Caco-2 (cell line): ENCODE measurements at regions not wholly inside any gene's neighbourhood (a gene's known extent, or its start where the extent isn't known, plus 50 kb on each side); places are given as distances from the start of the nearest gene placed in this dataset.

Experiments used
- BruUV-seq: library from RNA; stranded (reverse); fragments of 400-500 nt; replicated peaks from 2 replicates; lab custom pipeline; 2021; lab: Mats Ljungman, UMichigan
- CTCF ChIA-PET: fragments of 300-600 bp; sonication (Branson Sonifier 250); formaldehyde crosslinking; loops from one replicate; lab custom pipeline; 2022; ENCODE audit warnings: antibody characterized with exemption; lab: Charles Lee
- POLR2A ChIA-PET: fragments of 300-600 bp; sonication (Branson Sonifier 250); formaldehyde crosslinking; loops from one replicate; lab custom pipeline; 2022; ENCODE audit warnings: antibody characterized with exemption; lab: Charles Lee
- DNase-seq, 2 experiments: peaks; one replicate each; pipeline versions ENCODE4 v3.0.0 to v3.0.0-alpha.2; 2020 to 2022
- H3K27me3 ChIP-seq: replicated peaks from 2 replicates; pipeline ENCODE4 v1.6.0; 2011; ENCODE audit warnings: low read length; ENCODE audit not compliant: control insufficient read depth, insufficient read depth
- H3K36me3 ChIP-seq: 2 replicates; pipeline ENCODE4 v1.5.1; 2011; ENCODE audit warnings: low read length; ENCODE audit not compliant: control insufficient read depth, insufficient read depth
- H3K4me1 ChIP-seq: fragments of 250-450 bp; sonication (Bioruptor Pico); 2 replicates; pipeline ENCODE4 v1.5.1; 2020; ENCODE audit warnings: mild to moderate bottlenecking
- H3K4me3 ChIP-seq: 2 replicates; pipeline ENCODE4 v1.5.1; 2011; ENCODE audit warnings: low read depth, mild to moderate bottlenecking, control low read depth, low read length
- H3K9me3 ChIP-seq: fragments of 250-450 bp; sonication (Bioruptor Pico); 2 replicates; pipeline ENCODE4 v1.5.1; 2020; ENCODE audit warnings: mild to moderate bottlenecking, moderate library complexity
- H3K27ac Mint-ChIP-seq: one replicate; pipeline ENCODE4 v1.8.0; 2022; ENCODE audit warnings: mixed read lengths; ENCODE audit not compliant: unreplicated experiment
- H3K27me3 Mint-ChIP-seq: one replicate; pipeline ENCODE4 v1.8.0; 2022; ENCODE audit warnings: mixed read lengths; ENCODE audit not compliant: insufficient read depth, unreplicated experiment
- H3K36me3 Mint-ChIP-seq: one replicate; pipeline ENCODE4 v1.8.0; 2022; ENCODE audit warnings: mild to moderate bottlenecking, mixed read lengths; ENCODE audit not compliant: insufficient read depth, unreplicated experiment
- H3K4me1 Mint-ChIP-seq: one replicate; pipeline ENCODE4 v1.8.0; 2022; ENCODE audit warnings: low read depth, mixed read lengths; ENCODE audit not compliant: unreplicated experiment
- H3K4me3 Mint-ChIP-seq: one replicate; pipeline ENCODE4 v1.8.0; 2022; ENCODE audit warnings: mild to moderate bottlenecking, moderate library complexity, mixed read lengths; ENCODE audit not compliant: unreplicated experiment
- H3K9me3 Mint-ChIP-seq: one replicate; pipeline ENCODE4 v1.8.0; 2022; ENCODE audit warnings: mixed read lengths; ENCODE audit not compliant: unreplicated experiment
- CTCF ChIP-seq, 2 experiments: fragments of 200-600 bp in 1 of 2; IDR thresholded peaks; 1 replicate in 1 of 2; 2 replicates in 1 of 2; pipeline versions ENCODE4 v1.5.1 to v1.8.0; 2011 to 2022; ENCODE audit warnings: antibody characterized with exemption in 1 of 2, control low read depth in 1 of 2, inconsistent platforms in 1 of 2, low read depth in 1 of 2, low read length in 1 of 2, mild to moderate bottlenecking in 1 of 2, moderate library complexity in 1 of 2; ENCODE audit not compliant: insufficient read depth in 1 of 2, severe bottlenecking in 1 of 2, unreplicated experiment in 1 of 2
- intact Hi-C: fragments of 100-400 bp; cut with micrococcal nuclease; formaldehyde crosslinking; loops from one replicate; pipeline ENCODE4 v1.10.0; 2022; ENCODE audit not compliant: unreplicated experiment

- H3K4me1 ChIP-seq = no peaks in the 10 kb centered on the region
- H3K27me3 ChIP-seq = no peaks in the 10 kb centered on the region
- ChIA-PET POLR2A (no interaction called here), CTCF (no interaction called here)
- Mint-ChIP-seq H3K27me3 (peaks cover 4% of the 10 kb centered on the region), H3K4me1 (peaks cover 7% of the 10 kb centered on the region), H3K36me3 (no peaks in the 10 kb centered on the region), H3K27ac (no peak overlapping the region), H3K4me3 (no peak overlapping the region), H3K9me3 (no peaks in the 10 kb centered on the region)
- H3K9me3 ChIP-seq = no peaks in the 10 kb centered on the region
- intact Hi-C loops = loop anchor here (5.0 kb wide), 1 partner anchor 268 kb away; no protein-coding TSS in a partner anchor
- H3K4me3 ChIP-seq = no peak overlapping the region
- TF ChIP-seq CTCF (IDR thresholded peaks at IDR 0.05; ENCODE audit: insufficient read depth in 1 of 2, low read depth in 1 of 2, low read length in 1 of 2, severe bottlenecking in 1 of 2, unreplicated experiment in 1 of 2) = no peak
- DNase-seq = no peak
- no TSS peak for BruUV-seq
- no peaks in the 10 kb centered on the region for H3K36me3 ChIP-seq
These were observed 366.1 kb downstream of the EFNA5 start for GRCh38 chr5:107304684-107305083.

GRCh38 chr5:107303171-107303968 is 367.4 kb downstream of the EFNA5 start:
- Histone ChIP-seq H3K4me1 (no peaks in the 10 kb centered on the region), H3K27me3 (no peaks in the 10 kb centered on the region), H3K4me3 (no peak overlapping the region), H3K9me3 (no peaks in the 10 kb centered on the region), H3K36me3 (no peaks in the 10 kb centered on the region)
- H3K27ac Mint-ChIP-seq = no peak overlapping the region
- no TSS peak for BruUV-seq
- DNase-seq = no peak
- ChIA-PET CTCF (no interaction called here), POLR2A (no interaction called here)
- intact Hi-C loops = no loop called here
- TF ChIP-seq CTCF (IDR thresholded peaks at IDR 0.05; ENCODE audit: insufficient read depth in 1 of 2, low read depth in 1 of 2, low read length in 1 of 2, severe bottlenecking in 1 of 2, unreplicated experiment in 1 of 2) = no peak
- no peaks in the 10 kb centered on the region for H3K36me3 Mint-ChIP-seq
- no peaks in the 10 kb centered on the region for H3K9me3 Mint-ChIP-seq
- H3K4me3 Mint-ChIP-seq = no peak overlapping the region
- H3K4me1 Mint-ChIP-seq = peaks cover 7% of the 10 kb centered on the region
- H3K27me3 Mint-ChIP-seq = peaks cover 10% of the 10 kb centered on the region

GRCh38 chr5:107302441-107302840 is 368.3 kb downstream of the EFNA5 start:
- no peak overlapping the region for H3K4me3 Mint-ChIP-seq
- peaks cover 12% of the 10 kb centered on the region for H3K27me3 Mint-ChIP-seq
- no peak for TF ChIP-seq CTCF (IDR thresholded peaks at IDR 0.05; ENCODE audit: insufficient read depth in 1 of 2, low read depth in 1 of 2, low read length in 1 of 2, severe bottlenecking in 1 of 2, unreplicated experiment in 1 of 2)
- no peak overlapping the region for H3K4me3 ChIP-seq
- H3K4me1 ChIP-seq = no peaks in the 10 kb centered on the region
- H3K36me3 Mint-ChIP-seq = no peaks in the 10 kb centered on the region
- no peaks in the 10 kb centered on the region for H3K36me3 ChIP-seq
- no peak overlapping the region for H3K27ac Mint-ChIP-seq
- DNase-seq = no peak
- H3K9me3 ChIP-seq = no peaks in the 10 kb centered on the region
- no peaks in the 10 kb centered on the region for H3K27me3 ChIP-seq
- POLR2A ChIA-PET = no interaction called here
- no TSS peak for BruUV-seq
- CTCF ChIA-PET = no interaction called here
- intact Hi-C loops = no loop called here
- H3K4me1 Mint-ChIP-seq = peaks cover 7% of the 10 kb centered on the region
- H3K9me3 Mint-ChIP-seq = no peaks in the 10 kb centered on the region
